ENCODE measurements at regions not wholly inside any gene's neighbourhood (a gene's known extent, or its start where the extent isn't known, plus 50 kb on each side); places are given as distances from the start of the nearest gene placed in this dataset.

DNA sequence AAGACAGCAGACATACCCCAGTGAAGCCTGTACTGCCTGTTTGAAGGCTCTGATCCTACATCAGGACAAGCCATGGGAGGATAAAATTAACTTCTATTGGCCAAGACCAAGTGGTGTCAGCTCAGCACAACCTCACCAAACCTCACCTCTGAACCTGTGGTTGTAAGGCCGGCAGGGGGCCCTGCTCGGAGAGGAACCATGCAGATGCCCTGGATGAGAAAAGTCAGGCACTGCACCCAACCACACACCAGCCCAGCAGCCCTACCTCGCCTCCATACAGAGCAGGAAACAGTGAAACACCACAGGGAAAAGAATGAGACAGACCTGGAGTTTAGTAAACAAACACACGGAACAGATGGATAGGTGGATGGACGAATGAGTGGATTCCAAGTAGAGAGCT lies 70.0 kb upstream of the PAX7 start:
- no peak for FAIRE-seq
- no peaks in the 10 kb centered on the region for H3K9me1 ChIP-seq (replicated peaks; ENCODE audit: control insufficient read depth, extremely low read depth, insufficient read depth, low read length)
- H2AFZ ChIP-seq (ENCODE audit: low read depth, low read length), result no peak overlapping the region
- no peaks in the 10 kb centered on the region for H3K9me3 ChIP-seq (replicated peaks; ENCODE audit: control insufficient read depth, insufficient read depth, low read length)
- no peak overlapping the region for H3K4me3 ChIP-seq (replicated peaks in 1 of 3; ENCODE audit: insufficient read depth in 1 of 3, low read depth in 1 of 3, low read length in 3 of 3)
- no peaks in the 10 kb centered on the region for H3K36me3 ChIP-seq (ENCODE audit: control insufficient read depth in 2 of 2, extremely low read depth in 1 of 2, insufficient read depth in 2 of 2, low read length in 2 of 2)
- DNase-seq (ENCODE audit: low read depth, low spot score), result no peak
- CTCF ChIA-PET, result interaction anchor here (1.3 to 6.1 kb wide), 2 partner anchors 15 kb away, joined by 5 to 45 read pairs; no protein-coding TSS in a partner anchor
- H3K4me1 ChIP-seq (ENCODE audit: control insufficient read depth, extremely low read depth, insufficient read depth, low read length), result no peaks in the 10 kb centered on the region
- H4K20me1 ChIP-seq (replicated peaks; ENCODE audit: control insufficient read depth, extremely low read depth, insufficient read depth, low read length), result no peaks in the 10 kb centered on the region
- H3K4me2 ChIP-seq (ENCODE audit: insufficient read depth, low read length), result no peak overlapping the region
- H3K27ac ChIP-seq (ENCODE audit: insufficient read depth, low read depth, low read length), result no peak overlapping the region
- dilution Hi-C loops (cut with MboI; ENCODE audit: extremely low pct_ligation_motif_present, low sequenced_read_pairs), result no loop called here
- no TSS peak for BruUV-seq (replicated peaks)
- no peaks in the 10 kb centered on the region for H3K79me2 ChIP-seq (ENCODE audit: control insufficient read depth, insufficient read depth, low read length)
- intact Hi-C loops (cut with micrococcal nuclease), result no loop called here
- POLR2A ChIA-PET, result no interaction called here
- no peaks in the 10 kb centered on the region for H3K27me3 ChIP-seq (ENCODE audit: control insufficient read depth in 2 of 2, insufficient read depth in 2 of 2, low read length in 2 of 2)
- no peak overlapping the region for H3K9ac ChIP-seq (replicated peaks; ENCODE audit: extremely low read depth, insufficient read depth, low read length)
- TF ChIP-seq FOS (IDR thresholded peaks at IDR 0.05; ENCODE audit: borderline replicate concordance, insufficient read depth, low read length), result no peak
- TF ChIP-seq JUN (IDR thresholded peaks at IDR 0.05; ENCODE audit: borderline replicate concordance, insufficient read depth, insufficient read length, low read depth), result no peak
- no peak for TF ChIP-seq MYC (IDR thresholded peaks at IDR 0.05; ENCODE audit: low read depth, low read length)
- TF ChIP-seq GATA2 (IDR thresholded peaks at IDR 0.05; ENCODE audit: insufficient read depth, insufficient read length, low read depth, low read length), result no peak
- TF ChIP-seq, protein P1, sequence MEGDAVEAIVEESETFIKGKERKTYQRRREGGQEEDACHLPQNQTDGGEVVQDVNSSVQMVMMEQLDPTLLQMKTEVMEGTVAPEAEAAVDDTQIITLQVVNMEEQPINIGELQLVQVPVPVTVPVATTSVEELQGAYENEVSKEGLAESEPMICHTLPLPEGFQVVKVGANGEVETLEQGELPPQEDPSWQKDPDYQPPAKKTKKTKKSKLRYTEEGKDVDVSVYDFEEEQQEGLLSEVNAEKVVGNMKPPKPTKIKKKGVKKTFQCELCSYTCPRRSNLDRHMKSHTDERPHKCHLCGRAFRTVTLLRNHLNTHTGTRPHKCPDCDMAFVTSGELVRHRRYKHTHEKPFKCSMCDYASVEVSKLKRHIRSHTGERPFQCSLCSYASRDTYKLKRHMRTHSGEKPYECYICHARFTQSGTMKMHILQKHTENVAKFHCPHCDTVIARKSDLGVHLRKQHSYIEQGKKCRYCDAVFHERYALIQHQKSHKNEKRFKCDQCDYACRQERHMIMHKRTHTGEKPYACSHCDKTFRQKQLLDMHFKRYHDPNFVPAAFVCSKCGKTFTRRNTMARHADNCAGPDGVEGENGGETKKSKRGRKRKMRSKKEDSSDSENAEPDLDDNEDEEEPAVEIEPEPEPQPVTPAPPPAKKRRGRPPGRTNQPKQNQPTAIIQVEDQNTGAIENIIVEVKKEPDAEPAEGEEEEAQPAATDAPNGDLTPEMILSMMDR (IDR thresholded peaks at IDR 0.05; ENCODE audit: extremely low read depth in 1 of 2, insufficient read depth in 1 of 2, low read depth in 1 of 2, low read length in 2 of 2), result no peak

DNA sequence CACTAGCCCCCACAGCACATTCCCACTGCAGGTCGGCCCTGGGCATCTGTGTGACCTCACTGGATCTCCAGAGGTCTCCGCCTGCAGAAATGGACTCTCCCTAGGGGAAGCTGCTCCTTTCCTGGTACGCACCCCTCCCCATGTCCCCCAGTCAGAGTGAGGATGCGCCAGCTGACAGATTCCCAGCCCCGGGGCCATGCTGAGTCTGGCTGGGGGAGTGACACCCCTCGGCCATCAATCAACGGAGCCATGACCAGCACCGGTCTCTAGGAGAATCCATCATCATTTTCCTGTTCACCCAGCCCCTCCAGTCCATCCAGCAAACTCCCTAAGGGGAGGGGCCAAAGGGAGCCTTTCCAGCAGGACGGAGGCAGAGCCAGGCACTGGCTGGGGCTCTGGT lies 68.7 kb upstream of the PAX7 start:
- DNase-seq (ENCODE audit: low read depth, low spot score), result no peak
- no peak overlapping the region for H3K27ac ChIP-seq (ENCODE audit: insufficient read depth, low read depth, low read length)
- intact Hi-C loops (cut with micrococcal nuclease), result no loop called here

More for the DNA sequence above, 68.7 kb upstream of the PAX7 start:
- Histone ChIP-seq H3K27me3 (ENCODE audit: control insufficient read depth in 2 of 2, insufficient read depth in 2 of 2, low read length in 2 of 2) (no peaks in the 10 kb centered on the region), H2AFZ (ENCODE audit: low read depth, low read length) (no peak overlapping the region), H3K9me1 (replicated peaks; ENCODE audit: control insufficient read depth, extremely low read depth, insufficient read depth, low read length) (no peaks in the 10 kb centered on the region), H3K4me1 (ENCODE audit: control insufficient read depth, extremely low read depth, insufficient read depth, low read length) (no peaks in the 10 kb centered on the region), H3K4me2 (ENCODE audit: insufficient read depth, low read length) (no peak overlapping the region), H3K9ac (replicated peaks; ENCODE audit: extremely low read depth, insufficient read depth, low read length) (no peak overlapping the region), H3K4me3 (replicated peaks in 1 of 3; ENCODE audit: insufficient read depth in 1 of 3, low read depth in 1 of 3, low read length in 3 of 3) (no peak overlapping the region), H3K9me3 (replicated peaks; ENCODE audit: control insufficient read depth, insufficient read depth, low read length) (no peaks in the 10 kb centered on the region), H4K20me1 (replicated peaks; ENCODE audit: control insufficient read depth, extremely low read depth, insufficient read depth, low read length) (no peaks in the 10 kb centered on the region), H3K36me3 (ENCODE audit: control insufficient read depth in 2 of 2, extremely low read depth in 1 of 2, insufficient read depth in 2 of 2, low read length in 2 of 2) (no peaks in the 10 kb centered on the region), H3K79me2 (ENCODE audit: control insufficient read depth, insufficient read depth, low read length) (no peaks in the 10 kb centered on the region)
- BruUV-seq (replicated peaks), result no TSS peak
- POLR2A ChIA-PET, result no interaction called here
- dilution Hi-C loops (cut with MboI; ENCODE audit: extremely low pct_ligation_motif_present, low sequenced_read_pairs), result no loop called here
- no peak for TF ChIP-seq JUN (IDR thresholded peaks at IDR 0.05; ENCODE audit: borderline replicate concordance, insufficient read depth, insufficient read length, low read depth)
- no peak for TF ChIP-seq GATA2 (IDR thresholded peaks at IDR 0.05; ENCODE audit: insufficient read depth, insufficient read length, low read depth, low read length)
- TF ChIP-seq FOS (IDR thresholded peaks at IDR 0.05; ENCODE audit: borderline replicate concordance, insufficient read depth, low read length), result no peak
- no peak for TF ChIP-seq POLR2A (IDR thresholded peaks at IDR 0.05; ENCODE audit: low read depth, low read length)
- TF ChIP-seq, protein P1 (IDR thresholded peaks at IDR 0.05; ENCODE audit: extremely low read depth in 1 of 2, insufficient read depth in 1 of 2, low read depth in 1 of 2, low read length in 2 of 2), result no peak
- TF ChIP-seq EZH2 (IDR thresholded peaks at IDR 0.05; ENCODE audit: borderline replicate concordance, low read depth, low read length, severe bottlenecking), result no peak
- TF ChIP-seq MYC (IDR thresholded peaks at IDR 0.05; ENCODE audit: low read depth, low read length), result no peak
- TF ChIP-seq POLR2AphosphoS5 (IDR thresholded peaks at IDR 0.05; ENCODE audit: insufficient read depth, low read depth, low read length), result no peak
- TF ChIP-seq, protein P2, sequence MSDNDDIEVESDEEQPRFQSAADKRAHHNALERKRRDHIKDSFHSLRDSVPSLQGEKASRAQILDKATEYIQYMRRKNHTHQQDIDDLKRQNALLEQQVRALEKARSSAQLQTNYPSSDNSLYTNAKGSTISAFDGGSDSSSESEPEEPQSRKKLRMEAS (IDR thresholded peaks at IDR 0.05; ENCODE audit: insufficient read depth, insufficient read length), result no peak
- FAIRE-seq, result no peak
- CTCF ChIA-PET, result interaction anchor here (6.1 kb wide), 1 partner anchor 14 kb away, joined by 45 read pairs; no protein-coding TSS in a partner anchor
